ENCODE measurements at regions not wholly inside any gene's neighbourhood (a gene's known extent, or its start where the extent isn't known, plus 50 kb on each side); places are given as distances from the start of the nearest gene placed in this dataset.

- TF ChIP-seq, protein P1, sequence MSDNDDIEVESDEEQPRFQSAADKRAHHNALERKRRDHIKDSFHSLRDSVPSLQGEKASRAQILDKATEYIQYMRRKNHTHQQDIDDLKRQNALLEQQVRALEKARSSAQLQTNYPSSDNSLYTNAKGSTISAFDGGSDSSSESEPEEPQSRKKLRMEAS (IDR thresholded peaks at IDR 0.05; ENCODE audit: insufficient read depth, insufficient read length), result no peak
- TF ChIP-seq JUN (IDR thresholded peaks at IDR 0.05; ENCODE audit: borderline replicate concordance, insufficient read depth, insufficient read length, low read depth), result peak; percentile 64
- TF ChIP-seq GATA2 (IDR thresholded peaks at IDR 0.05; ENCODE audit: insufficient read depth, insufficient read length, low read depth, low read length), result peak; percentile 91
- TF ChIP-seq POLR2AphosphoS5 (IDR thresholded peaks at IDR 0.05; ENCODE audit: insufficient read depth, low read depth, low read length), result peak; percentile 12
- TF ChIP-seq FOS (IDR thresholded peaks at IDR 0.05; ENCODE audit: borderline replicate concordance, insufficient read depth, low read length), result peak; percentile 58
- TF ChIP-seq CTCF (IDR thresholded peaks at IDR 0.05; ENCODE audit: extremely low read depth in 1 of 2, insufficient read depth in 1 of 2, low read depth in 1 of 2, low read length in 2 of 2), result no peak
- BruUV-seq (replicated peaks), result no TSS peak
- dilution Hi-C loops (cut with MboI; ENCODE audit: extremely low pct_ligation_motif_present, low sequenced_read_pairs), result no loop called here
- H3K4me2 ChIP-seq (ENCODE audit: insufficient read depth, low read length), result peak overlapping the region; percentile 60
- H3K9ac ChIP-seq (replicated peaks; ENCODE audit: extremely low read depth, insufficient read depth, low read length), result peak overlapping the region; percentile 56
- FAIRE-seq (peak; percentile 94), DNase-seq (ENCODE audit: low read depth, low spot score) (peak; percentile 90)
- H3K9me3 ChIP-seq (replicated peaks; ENCODE audit: control insufficient read depth, insufficient read depth, low read length), result no peaks in the 10 kb centered on the region
- intact Hi-C loops (cut with micrococcal nuclease), result loop anchor here (2.0 to 5.0 kb wide), 4 partner anchors 14 to 80 kb away; no protein-coding TSS in a partner anchor
- no peak overlapping the region for H3K4me3 ChIP-seq (replicated peaks in 1 of 3; ENCODE audit: insufficient read depth in 1 of 3, low read depth in 1 of 3, low read length in 3 of 3)
- no peak overlapping the region for H2AFZ ChIP-seq (ENCODE audit: low read depth, low read length)
- H3K9me1 ChIP-seq (replicated peaks; ENCODE audit: control insufficient read depth, extremely low read depth, insufficient read depth, low read length), result no peaks in the 10 kb centered on the region
- POLR2A ChIA-PET, result interaction anchor here (1.0 to 1.7 kb wide), 5 partner anchors 15 to 117 kb away, joined by 3 to 4 read pairs (median 3); no protein-coding TSS in a partner anchor
- H4K20me1 ChIP-seq (replicated peaks; ENCODE audit: control insufficient read depth, extremely low read depth, insufficient read depth, low read length), result no peaks in the 10 kb centered on the region
- H3K36me3 ChIP-seq (ENCODE audit: control insufficient read depth in 2 of 2, extremely low read depth in 1 of 2, insufficient read depth in 2 of 2, low read length in 2 of 2), result no peaks in the 10 kb centered on the region
- peak overlapping the region; percentile 83 for H3K27ac ChIP-seq (ENCODE audit: insufficient read depth, low read depth, low read length)
- no peaks in the 10 kb centered on the region for H3K27me3 ChIP-seq (ENCODE audit: control insufficient read depth in 2 of 2, insufficient read depth in 2 of 2, low read length in 2 of 2)
- CTCF ChIA-PET, result interaction anchor here (1.0 to 3.1 kb wide), 8 partner anchors 12 to 96 kb away, joined by 3 to 17 read pairs (median 4); no protein-coding TSS in a partner anchor
- H3K79me2 ChIP-seq (ENCODE audit: control insufficient read depth, insufficient read depth, low read length), result no peaks in the 10 kb centered on the region
- H3K4me1 ChIP-seq (ENCODE audit: control insufficient read depth, extremely low read depth, insufficient read depth, low read length), result peaks cover 30% of the 10 kb centered on the region
Measured at GRCh38 chr1:212167098-212167497, 118.1 kb upstream of the PPP2R5A start.
